Peyer's patch (tissue), 4 donors: ENCODE measurements at regions not wholly inside any gene's neighbourhood (a gene's known extent, or its start where the extent isn't known, plus 50 kb on each side); places are given as distances from the start of the nearest gene placed in this dataset.

ENCODE experiments used
- POLR2A ChIP-seq, 2 donors: fragments of 450-650 bp; IDR thresholded peaks; one replicate each; pipeline ENCODE4 v1.5.1; 2017; ENCODE audit warnings: antibody characterized with exemption in 2 of 2, mild to moderate bottlenecking in 2 of 2, moderate library complexity in 2 of 2
- TF ChIP-seq, protein P1 (sequence below), 6 experiments: fragments of 450-650 bp in 4 of 6; fragments of 200-600 bp in 2 of 6; sonication (generic) in 1 of 6; IDR thresholded peaks; one replicate each; pipeline ENCODE4 v1.5.1; 2017 to 2019; ENCODE audit warnings: antibody characterized with exemption in 6 of 6, mild to moderate bottlenecking in 3 of 6, moderate library complexity in 1 of 6

DNA sequence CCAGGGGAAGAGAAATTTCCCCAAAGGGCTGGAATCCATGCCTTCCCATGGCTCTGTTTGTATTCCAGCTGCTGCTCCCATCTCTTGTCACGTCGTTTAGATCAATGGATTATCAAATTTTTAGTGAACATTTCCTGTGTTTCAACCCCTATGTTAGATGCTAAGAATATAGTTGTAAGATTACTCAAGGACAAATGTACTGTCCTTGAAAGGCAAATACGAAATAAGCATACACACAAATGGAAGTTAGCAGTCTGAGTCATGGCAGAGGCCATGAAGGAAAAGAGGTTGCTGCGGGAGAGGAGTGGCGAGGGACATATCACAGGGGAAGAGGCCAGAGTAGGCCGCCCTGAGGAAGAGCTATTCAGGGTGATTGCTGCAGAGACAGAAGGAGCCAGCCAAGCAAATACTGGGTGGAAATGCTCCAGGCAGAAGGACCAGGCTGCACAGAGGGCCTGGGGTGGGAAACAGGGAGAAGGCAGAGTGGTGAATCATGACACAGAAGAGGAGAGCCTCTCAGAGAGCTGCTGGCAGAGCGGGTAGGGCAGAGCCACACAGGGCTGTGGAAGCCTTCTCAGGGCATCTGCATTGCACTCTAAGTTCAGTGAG, 219.2 kb upstream of the LRFN2 start:
- TF ChIP-seq, protein P1, sequence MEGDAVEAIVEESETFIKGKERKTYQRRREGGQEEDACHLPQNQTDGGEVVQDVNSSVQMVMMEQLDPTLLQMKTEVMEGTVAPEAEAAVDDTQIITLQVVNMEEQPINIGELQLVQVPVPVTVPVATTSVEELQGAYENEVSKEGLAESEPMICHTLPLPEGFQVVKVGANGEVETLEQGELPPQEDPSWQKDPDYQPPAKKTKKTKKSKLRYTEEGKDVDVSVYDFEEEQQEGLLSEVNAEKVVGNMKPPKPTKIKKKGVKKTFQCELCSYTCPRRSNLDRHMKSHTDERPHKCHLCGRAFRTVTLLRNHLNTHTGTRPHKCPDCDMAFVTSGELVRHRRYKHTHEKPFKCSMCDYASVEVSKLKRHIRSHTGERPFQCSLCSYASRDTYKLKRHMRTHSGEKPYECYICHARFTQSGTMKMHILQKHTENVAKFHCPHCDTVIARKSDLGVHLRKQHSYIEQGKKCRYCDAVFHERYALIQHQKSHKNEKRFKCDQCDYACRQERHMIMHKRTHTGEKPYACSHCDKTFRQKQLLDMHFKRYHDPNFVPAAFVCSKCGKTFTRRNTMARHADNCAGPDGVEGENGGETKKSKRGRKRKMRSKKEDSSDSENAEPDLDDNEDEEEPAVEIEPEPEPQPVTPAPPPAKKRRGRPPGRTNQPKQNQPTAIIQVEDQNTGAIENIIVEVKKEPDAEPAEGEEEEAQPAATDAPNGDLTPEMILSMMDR (IDR thresholded peaks at IDR 0.05), result no peak
- no peak for TF ChIP-seq POLR2A (IDR thresholded peaks at IDR 0.05)
